HTR-8/SVneo (cell line): ENCODE measurements at regions not wholly inside any gene's neighbourhood (a gene's known extent, or its start where the extent isn't known, plus 50 kb on each side); places are given as distances from the start of the nearest gene placed in this dataset.
A peak's percentile ranks its signal among the peaks of the same experiment; 100 is the strongest.

Experiments used
- DNase-seq: peaks from one replicate; pipeline ENCODE4 v3.0.0; 2011; ENCODE audit warnings: low spot score, mixed read lengths; ENCODE audit not compliant: insufficient read length
- FAIRE-seq: peaks from 2 replicates; lab custom pipeline; 2011; peaks lifted over from hg19 to GRCh38; lab: Jason Lieb, UNC

- DNase-seq (no peak), FAIRE-seq (no peak)
Measured at GRCh38 chr1:114234408-114235124, 80.9 kb upstream of the SYT6 start.

- FAIRE-seq: no peak
- DNase-seq: no peak
Measured at GRCh38 chr1:114232691-114233090, 79.0 kb upstream of the SYT6 start.

- FAIRE-seq: no peak
- no peak for DNase-seq
Measured at GRCh38 chr1:114231301-114231700, 77.6 kb upstream of the SYT6 start.

GRCh38 chr1:114229368-114229767, 75.7 kb upstream of the SYT6 start:
- no peak for FAIRE-seq

GRCh38 chr1:114227059-114227458, 73.4 kb upstream of the SYT6 start:
- FAIRE-seq (no peak), DNase-seq (no peak)

More at GRCh38 chr1:114229368-114229767, 75.7 kb upstream of the SYT6 start:
- DNase-seq: no peak

- DNase-seq (no peak), FAIRE-seq (no peak)
Measured at GRCh38 chr1:114224196-114224907, 70.7 kb upstream of the SYT6 start.

GRCh38 chr1:114222920-114223319, 69.3 kb upstream of the SYT6 start:
- FAIRE-seq: no peak
- no peak for DNase-seq

- no peak for FAIRE-seq
- peak; percentile 11 for DNase-seq
Measured at GRCh38 chr1:114219172-114219868, 65.7 kb upstream of the SYT6 start.

- DNase-seq (no peak), FAIRE-seq (peak; percentile 51)
Measured at GRCh38 chr1:114218361-114219171, 64.9 kb upstream of the SYT6 start.

- DNase-seq (no peak), FAIRE-seq (no peak)
Measured at GRCh38 chr1:114216431-114217173, 62.9 kb upstream of the SYT6 start.

GRCh38 chr1:114215436-114215835, 61.8 kb upstream of the SYT6 start:
- no peak for DNase-seq

GRCh38 chr1:114214016-114214415, 60.3 kb upstream of the SYT6 start:
- no peak for DNase-seq
- no peak for FAIRE-seq

More at GRCh38 chr1:114215436-114215835, 61.8 kb upstream of the SYT6 start:
- FAIRE-seq: no peak

- FAIRE-seq (no peak), DNase-seq (no peak)
Measured at GRCh38 chr1:114209971-114210370, 56.3 kb upstream of the SYT6 start.

- no peak for FAIRE-seq
- DNase-seq: no peak
Measured at GRCh38 chr1:114208714-114209113, 55.0 kb upstream of the SYT6 start.

GRCh38 chr1:114208106-114208505, 54.4 kb upstream of the SYT6 start:
- no peak for FAIRE-seq
- DNase-seq: no peak

- no peak for FAIRE-seq
Measured at GRCh38 chr1:114207635-114208034, 54.0 kb upstream of the SYT6 start.

GRCh38 chr1:114206392-114206791, 52.7 kb upstream of the SYT6 start:
- DNase-seq: no peak
- no peak for FAIRE-seq

More at GRCh38 chr1:114207635-114208034, 54.0 kb upstream of the SYT6 start:
- no peak for DNase-seq

GRCh38 chr1:114203595-114204128, 50.0 kb upstream of the SYT6 start:
- FAIRE-seq (no peak), DNase-seq (no peak)
